HG02610 (cell line): ENCODE measurements at regions not wholly inside any gene's neighbourhood (a gene's known extent, or its start where the extent isn't known, plus 50 kb on each side); places are given as distances from the start of the nearest gene placed in this dataset.
"Not testable (repeated sequence)": the region's sequence is repeated elsewhere in the genome, so short reads cannot be mapped to it uniquely, and the experiment has no call there.

Source experiments
- ATAC-seq: cut with Tn5 transposase; IDR thresholded peaks from one replicate; pipeline ENCODE4 v1.9.1; 2021; ENCODE audit warnings: mild to moderate bottlenecking, moderate library complexity; ENCODE audit not compliant: unreplicated experiment

GRCh38 chr4:82099928-82100579 is 273.7 kb downstream of the HNRNPD start:
- no peak for ATAC-seq

DNA sequence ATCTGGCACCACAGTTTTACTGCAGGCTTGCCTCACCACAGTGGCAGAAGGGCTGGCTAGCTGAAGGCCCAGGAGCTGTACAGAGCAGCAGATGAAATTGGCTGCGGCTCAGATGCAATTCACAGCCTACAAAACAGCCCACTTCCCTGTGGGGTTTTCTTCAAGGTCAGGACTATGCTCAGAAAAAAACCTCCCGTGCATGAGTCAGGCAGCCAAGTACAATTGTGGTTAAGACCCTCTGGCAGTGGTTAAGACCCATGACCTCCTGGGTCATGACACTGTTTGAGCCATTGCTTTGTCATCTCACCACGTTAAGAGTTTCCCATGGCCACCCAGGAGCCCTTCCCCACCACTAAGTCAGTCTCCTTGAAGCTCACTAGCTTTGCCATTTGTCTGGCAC is 276.3 kb downstream of the HNRNPD start:
- no peak for ATAC-seq

DNA sequence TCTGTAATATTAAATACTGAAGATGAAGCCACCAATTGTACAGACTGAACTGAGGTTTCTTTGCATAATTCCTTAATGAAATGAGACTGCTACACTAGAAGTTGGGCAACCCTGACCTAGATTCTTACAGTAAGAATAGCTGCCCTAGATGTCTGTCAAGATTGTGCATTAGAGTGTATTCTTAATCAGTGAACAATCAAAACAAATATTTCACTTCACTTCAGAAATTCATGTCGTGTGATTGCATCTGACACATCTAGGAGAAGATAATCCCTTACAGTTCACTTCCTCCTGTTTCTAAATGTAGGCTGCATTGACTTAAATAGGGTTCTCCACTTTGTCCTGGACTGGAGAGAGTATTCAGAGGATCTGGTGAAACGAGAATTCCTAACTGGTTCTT is 283.1 kb downstream of the HNRNPD start:
- ATAC-seq, result no peak

GRCh38 chr4:82084747-82085146 is 289.0 kb downstream of the HNRNPD start:
- no peak for ATAC-seq

- ATAC-seq, result not testable (repeated sequence)
Observed at GRCh38 chr4:82077471-82077995, 296.3 kb downstream of the HNRNPD start.

DNA sequence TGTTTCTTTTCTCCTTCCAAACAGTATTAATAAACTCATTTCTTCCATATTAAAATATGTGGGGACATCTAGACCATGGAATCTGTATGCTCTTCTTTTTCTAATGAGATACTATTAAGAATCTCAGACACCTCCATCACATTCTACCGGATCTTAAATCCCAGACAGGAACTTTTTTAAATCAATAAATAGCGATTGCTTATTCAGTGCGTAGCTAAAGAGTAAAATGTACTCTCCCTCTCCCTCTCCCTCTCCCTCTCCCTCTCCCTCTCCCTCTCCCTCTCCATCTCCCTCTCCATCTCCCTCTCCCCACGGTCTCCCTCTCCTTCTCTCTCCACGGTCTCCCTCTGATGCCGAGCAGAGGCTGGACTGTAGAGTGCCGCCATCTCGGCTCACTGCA is 297.0 kb downstream of the HNRNPD start:
- ATAC-seq, result no peak

- no peak for ATAC-seq
Observed at GRCh38 chr4:82076359-82076758, 297.4 kb downstream of the HNRNPD start.

- ATAC-seq, result no peak
Observed at GRCh38 chr4:82071951-82072350, 301.8 kb downstream of the HNRNPD start.

DNA sequence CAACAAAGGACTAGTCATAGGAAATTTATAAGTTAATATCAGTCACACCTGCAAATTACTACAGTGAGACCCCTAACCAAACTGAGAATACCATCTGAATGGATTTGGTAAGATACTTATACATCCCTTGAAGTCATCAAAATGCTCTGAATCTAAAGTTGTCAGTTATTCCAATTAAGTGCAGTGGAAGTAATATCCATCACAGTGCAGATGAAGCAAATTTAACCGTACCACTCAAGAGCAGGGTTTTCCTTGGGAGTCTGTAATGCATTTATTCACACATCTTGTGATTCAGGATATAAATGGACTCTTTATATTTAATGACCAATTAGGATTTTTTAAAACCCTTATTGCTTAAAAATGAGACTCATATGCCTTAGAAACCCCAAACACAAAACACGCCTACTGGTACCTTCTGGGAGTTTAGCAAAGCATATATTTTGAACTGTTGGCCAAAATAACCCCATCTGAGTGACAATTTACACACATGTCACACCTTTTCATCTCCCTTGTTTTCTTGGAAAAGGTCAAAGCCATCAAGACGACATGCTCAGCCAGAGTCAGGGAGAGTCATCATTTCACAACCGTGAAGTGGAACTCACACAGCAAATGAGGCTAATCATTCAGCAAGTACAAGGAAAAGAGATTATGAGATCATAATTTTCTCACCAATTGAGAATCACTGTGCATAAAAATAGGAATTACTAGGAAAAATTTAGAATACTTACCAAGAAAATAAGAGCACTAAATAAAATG is 303.7 kb downstream of the HNRNPD start:
- ATAC-seq, result no peak

DNA sequence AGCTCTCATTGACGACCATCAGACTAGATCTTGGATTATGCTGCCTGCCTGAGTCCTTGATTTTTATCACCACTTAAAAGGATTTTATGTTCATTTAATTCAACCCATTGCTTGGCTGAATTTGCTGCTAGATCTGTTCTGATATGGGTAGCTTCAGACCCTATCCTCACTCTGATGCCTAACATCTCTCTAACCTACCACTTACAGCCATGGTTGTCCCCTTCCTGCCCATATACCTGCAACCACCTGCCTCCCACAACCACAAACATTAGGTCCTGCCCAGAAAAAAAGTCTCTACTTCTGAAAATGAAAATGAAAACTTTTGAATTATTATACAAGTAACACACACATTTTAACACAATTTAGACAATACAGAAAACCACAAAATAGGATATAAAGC is 310.8 kb downstream of the HNRNPD start:
- no peak for ATAC-seq

DNA sequence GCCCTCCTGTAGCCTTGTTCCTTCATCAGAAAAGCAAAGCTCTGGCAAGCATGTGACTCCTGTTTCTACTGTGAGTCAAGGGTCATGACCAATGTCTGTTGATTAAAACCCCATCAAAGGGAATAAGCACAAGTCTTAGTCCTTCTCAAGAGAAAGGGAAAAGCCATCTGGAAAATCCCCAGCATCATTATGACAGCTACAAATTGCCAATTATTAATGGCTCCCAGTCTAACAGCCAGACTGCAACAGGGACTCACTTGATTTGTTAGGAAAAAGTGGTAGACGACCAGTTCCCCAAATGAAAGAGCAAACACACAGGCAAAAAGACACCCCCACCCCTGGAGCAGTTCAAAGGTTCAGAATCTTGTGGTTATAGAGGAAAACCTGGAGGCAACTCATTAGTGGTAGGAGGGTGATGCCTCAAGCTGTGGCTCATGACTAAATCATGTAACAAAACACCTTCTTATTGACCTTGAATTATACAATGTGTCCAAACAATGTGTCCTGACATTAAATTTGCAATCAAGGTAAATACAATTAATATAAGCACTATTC is 315.7 kb downstream of the HNRNPD start:
- ATAC-seq, result no peak

GRCh38 chr4:82055156-82055555 is 318.6 kb downstream of the HNRNPD start:
- no peak for ATAC-seq

- no peak for ATAC-seq
Observed at GRCh38 chr4:82053396-82053795, 320.4 kb downstream of the HNRNPD start.

DNA sequence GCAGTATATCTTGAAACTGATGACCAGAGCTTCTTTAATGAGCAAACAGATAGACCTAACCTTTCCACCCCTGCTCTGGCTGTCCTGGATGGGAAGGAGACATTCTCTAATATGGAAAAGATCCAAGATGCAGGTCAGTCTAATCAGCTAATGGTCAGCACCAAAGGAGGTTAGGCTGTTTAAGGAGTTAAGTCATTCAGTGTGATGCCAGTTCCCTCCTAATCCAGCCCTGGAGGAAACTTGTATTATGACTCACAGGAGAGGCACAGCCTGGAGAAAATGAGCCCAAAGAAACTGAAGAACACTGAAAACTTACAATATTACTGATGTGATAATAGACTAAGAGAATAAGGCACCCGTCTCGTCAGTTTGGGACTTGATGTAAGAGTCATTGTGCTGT is 323.0 kb downstream of the HNRNPD start:
- ATAC-seq, result no peak

GRCh38 chr4:82049294-82049693 is 324.5 kb downstream of the HNRNPD start:
- ATAC-seq, result no peak

GRCh38 chr4:82047731-82048130 is 326.1 kb downstream of the HNRNPD start:
- no peak for ATAC-seq

DNA sequence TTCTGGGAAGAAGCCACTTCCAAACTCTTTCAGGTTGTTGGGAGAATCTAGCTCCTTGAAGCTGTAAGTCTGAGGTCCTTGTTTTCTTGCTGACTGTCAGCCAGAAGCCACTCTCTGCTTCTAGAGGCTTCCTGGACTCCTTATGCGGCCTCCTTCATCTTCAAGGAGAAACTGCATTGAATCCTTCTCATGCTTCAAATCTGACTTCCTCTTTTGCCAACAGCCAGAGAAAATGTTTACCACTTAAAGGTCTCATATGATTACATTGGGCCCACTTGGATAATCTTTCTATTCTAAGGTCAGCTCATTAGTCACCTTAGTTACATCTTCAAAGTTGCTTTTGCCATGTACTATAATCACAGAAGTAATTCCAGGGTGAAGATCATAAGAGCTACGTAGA is 327.0 kb downstream of the HNRNPD start:
- ATAC-seq, result no peak

- ATAC-seq, result no peak
Observed at GRCh38 chr4:82045267-82045666, 328.5 kb downstream of the HNRNPD start.

DNA sequence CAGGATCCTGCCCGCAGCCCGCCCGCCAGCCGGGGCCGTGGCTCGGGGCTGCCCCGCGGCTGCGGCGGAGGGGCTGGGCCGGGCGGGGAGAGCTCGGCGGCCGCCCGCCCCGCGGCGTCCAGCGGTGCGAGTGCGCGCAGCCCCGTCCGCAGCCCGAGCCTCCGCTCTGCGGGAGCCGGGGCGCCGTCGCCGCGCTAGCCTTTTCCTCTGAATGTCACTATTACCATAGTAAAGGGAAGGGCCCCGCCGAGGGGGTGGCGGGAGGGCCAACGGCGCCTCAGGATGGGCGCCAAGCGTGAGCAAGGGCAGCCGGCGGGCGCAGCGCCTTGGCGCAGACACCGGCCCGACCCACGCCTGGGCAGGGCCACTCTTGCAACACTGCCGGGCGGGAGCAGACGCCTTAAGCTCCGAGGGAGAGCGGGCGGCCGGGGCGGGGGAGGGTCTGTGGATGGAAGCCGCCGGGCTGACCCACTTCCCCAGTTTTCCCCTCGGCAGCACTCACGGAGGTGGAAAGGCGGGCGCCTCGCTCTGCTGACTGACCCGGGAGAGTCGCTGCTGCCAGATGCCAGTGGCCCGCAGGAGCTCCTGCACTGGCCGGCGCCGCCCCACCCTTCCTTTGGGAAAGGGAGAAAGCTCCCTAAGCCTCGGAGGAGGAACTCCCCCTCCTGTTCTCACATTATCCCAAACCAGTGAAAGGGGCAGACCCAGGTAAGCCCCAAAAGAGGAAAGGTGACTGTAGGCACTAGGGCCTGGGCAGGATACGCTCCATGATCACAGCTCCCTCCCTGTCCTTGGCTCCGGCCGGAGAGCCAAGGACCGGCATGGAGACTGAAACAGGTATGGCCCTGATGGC is 329.4 kb downstream of the HNRNPD start:
- ATAC-seq, result no peak

DNA sequence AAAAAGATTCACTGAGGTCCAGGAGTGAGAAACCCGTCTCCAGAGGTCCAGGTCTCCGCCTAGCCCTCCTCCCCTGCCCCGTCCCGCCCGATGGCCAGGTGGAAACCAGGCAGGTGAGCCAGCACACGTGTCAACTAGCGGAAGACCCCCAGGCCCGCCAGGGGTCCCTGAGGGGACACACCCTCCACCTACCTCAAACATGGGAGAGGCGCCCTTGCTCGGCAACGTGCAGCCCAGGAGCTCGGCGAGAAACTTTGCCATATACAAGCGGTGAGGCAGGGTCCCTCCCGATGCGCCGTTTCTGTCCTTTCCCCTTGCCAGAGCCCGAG is 330.0 kb downstream of the HNRNPD start:
- no peak for ATAC-seq

- ATAC-seq, result no peak
Observed at GRCh38 chr4:82043081-82043808, 330.5 kb downstream of the HNRNPD start.
